H1 (cell line): ENCODE measurements at regions not wholly inside any gene's neighbourhood (a gene's known extent, or its start where the extent isn't known, plus 50 kb on each side); places are given as distances from the start of the nearest gene placed in this dataset.

Experiments used
- CTCF ChIA-PET: fragments of 300-600 bp; sonication (Branson Sonifier 250); formaldehyde crosslinking; loops from one replicate; lab custom pipeline; 2021; ENCODE audit not compliant: partially characterized antibody; lab: Charles Lee
- POLR2A ChIA-PET: fragments of 300-600 bp; sonication (Branson Sonifier 250); formaldehyde crosslinking; loops from one replicate; lab custom pipeline; 2021; ENCODE audit warnings: inconsistent platforms; ENCODE audit not compliant: partially characterized antibody; lab: Charles Lee
- DNase-seq, 2 experiments: peaks; one replicate each; pipeline versions ENCODE4 v3.0.0 to v3.0.0-alpha.2; 2010 to 2022; ENCODE audit warnings: low spot score in 2 of 2, low read depth in 1 of 2, mixed read lengths in 1 of 2
- FAIRE-seq: peaks from 2 replicates; lab custom pipeline; 2011; peaks lifted over from hg19 to GRCh38; lab: Jason Lieb, UNC
- H2AFZ ChIP-seq: 2 replicates; pipeline ENCODE4 v1.8.1; 2012; ENCODE audit warnings: low read length, inconsistent platforms
- H2AK5ac ChIP-seq: 2 replicates; pipeline ENCODE4 v1.6.1; 2013; ENCODE audit warnings: low read depth, low read length
- H2BK120ac ChIP-seq: replicated peaks from 2 replicates; pipeline ENCODE3; 2013; ENCODE audit warnings: low read depth, low read length, inconsistent platforms
- H2BK12ac ChIP-seq: 2 replicates; pipeline ENCODE4 v1.6.1; 2013; ENCODE audit warnings: low read depth, low read length
- H2BK15ac ChIP-seq: 2 replicates; pipeline ENCODE4 v1.6.1; 2013; ENCODE audit warnings: low read length
- H2BK20ac ChIP-seq: 2 replicates; pipeline ENCODE4 v1.6.1; 2013; ENCODE audit warnings: low read length
- H2BK5ac ChIP-seq: 2 replicates; pipeline ENCODE4 v1.6.1; 2013; ENCODE audit warnings: low read depth, low read length
- H3K14ac ChIP-seq: 2 replicates; pipeline ENCODE4 v1.6.1; 2013; ENCODE audit warnings: inconsistent platforms; ENCODE audit not compliant: insufficient read length
- H3K18ac ChIP-seq: 2 replicates; pipeline ENCODE4 v1.6.1; 2013; ENCODE audit warnings: low read length; ENCODE audit errors: extremely low read depth
- H3K23ac ChIP-seq: 2 replicates; pipeline ENCODE4 v1.6.1; 2013; ENCODE audit warnings: inconsistent platforms; ENCODE audit not compliant: insufficient read length
- H3K23me2 ChIP-seq: 2 replicates; pipeline ENCODE4 v1.6.1; 2013; ENCODE audit warnings: low read depth, low read length
- H3K27ac ChIP-seq: 2 replicates; pipeline ENCODE4 v1.6.1; 2011; ENCODE audit warnings: low read depth, low read length, inconsistent platforms
- H3K27me3 ChIP-seq, 4 experiments: replicated peaks in 1 of 4; 1 replicate in 1 of 4; 2 replicates in 3 of 4; pipeline versions ENCODE4 v1.6.1 to v1.8.1; 2011 to 2013; ENCODE audit warnings: low read length in 3 of 4, mild to moderate bottlenecking in 3 of 4, inconsistent platforms in 2 of 4, mixed read lengths in 2 of 4, moderate library complexity in 1 of 4; ENCODE audit not compliant: control insufficient read depth in 3 of 4, insufficient read depth in 3 of 4; ENCODE audit errors: extremely low read depth in 1 of 4
- H3K36me3 ChIP-seq, 4 experiments: 2 replicates each; pipeline versions ENCODE4 v1.6.1 to v1.8.1; 2011 to 2013; ENCODE audit warnings: mild to moderate bottlenecking in 4 of 4, low read length in 3 of 4, moderate library complexity in 2 of 4, control low read depth in 1 of 4, inconsistent platforms in 1 of 4; ENCODE audit not compliant: insufficient read depth in 4 of 4, control insufficient read depth in 2 of 4
- H3K4ac ChIP-seq: replicated peaks from 2 replicates; pipeline ENCODE3; 2013; ENCODE audit warnings: low read length, low read depth, mixed read lengths, inconsistent platforms; ENCODE audit not compliant: insufficient read length
- H3K4me1 ChIP-seq, 4 experiments: replicated peaks in 1 of 4; 1 replicate in 1 of 4; 2 replicates in 3 of 4; pipeline versions ENCODE4 v1.6.1 to v1.8.1; 2011 to 2013; ENCODE audit warnings: low read length in 3 of 4, inconsistent platforms in 2 of 4, mixed read lengths in 1 of 4; ENCODE audit not compliant: insufficient read depth in 4 of 4, control insufficient read depth in 3 of 4
- H3K4me2 ChIP-seq, 2 experiments: 2 replicates each; pipeline versions ENCODE4 v1.6.1 to v1.8.1; 2011 to 2013; ENCODE audit warnings: low read depth in 2 of 2, low read length in 2 of 2, control low read depth in 1 of 2, inconsistent platforms in 1 of 2, mild to moderate bottlenecking in 1 of 2; ENCODE audit not compliant: insufficient read depth in 1 of 2
- H3K4me3 ChIP-seq, 4 experiments: fragments of 200-600, 300-600 bp in 1 of 4; sonication (generic), shearing (Covaris generic), sonication (Bioruptor Twin) in 1 of 4; 2 replicates each; pipeline versions ENCODE4 v1.5.1 to v1.8.1; 2011 to 2016; ENCODE audit warnings: low read length in 4 of 4, low read depth in 3 of 4, control low read depth in 2 of 4, inconsistent platforms in 2 of 4, mild to moderate bottlenecking in 2 of 4, mixed read lengths in 1 of 4, moderate library complexity in 1 of 4; ENCODE audit not compliant: insufficient read depth in 2 of 4; ENCODE audit errors: extremely low read depth in 1 of 4
- H3K56ac ChIP-seq: replicated peaks from 2 replicates; pipeline ENCODE3; 2013; ENCODE audit warnings: low read depth, mild to moderate bottlenecking, mixed read lengths, low read length, inconsistent platforms; ENCODE audit not compliant: insufficient read length
- H3K79me1 ChIP-seq: 2 replicates; pipeline ENCODE4 v1.6.1; 2013; ENCODE audit warnings: low read depth, low read length, control low read depth
- H3K79me2 ChIP-seq, 2 experiments: 2 replicates each; pipeline versions ENCODE4 v1.6.1 to v1.8.1; 2012 to 2013; ENCODE audit warnings: low read length in 2 of 2, mild to moderate bottlenecking in 2 of 2, inconsistent platforms in 1 of 2; ENCODE audit not compliant: insufficient read depth in 2 of 2, control insufficient read depth in 1 of 2
- H3K9ac ChIP-seq, 4 experiments: replicated peaks in 1 of 4; 1 replicate in 1 of 4; 2 replicates in 3 of 4; pipeline versions ENCODE4 v1.6.1 to v1.8.1; 2011 to 2013; ENCODE audit warnings: low read depth in 3 of 4, low read length in 3 of 4, control low read depth in 2 of 4, mild to moderate bottlenecking in 2 of 4, moderate library complexity in 2 of 4, inconsistent platforms in 1 of 4; ENCODE audit errors: extremely low read depth in 1 of 4
- H3K9me3 ChIP-seq, 2 experiments: 2 replicates each; pipeline versions ENCODE4 v1.6.1 to v1.8.1; 2012 to 2013; ENCODE audit warnings: mild to moderate bottlenecking in 2 of 2, moderate library complexity in 2 of 2, control low read depth in 1 of 2, inconsistent platforms in 1 of 2, low read depth in 1 of 2, low read length in 1 of 2, mixed read lengths in 1 of 2; ENCODE audit not compliant: insufficient read depth in 2 of 2
- H4K20me1 ChIP-seq, 2 experiments: replicated peaks in 1 of 2; 2 replicates each; pipeline versions ENCODE3 to v1.8.1; 2011 to 2013; ENCODE audit warnings: inconsistent platforms in 2 of 2, low read length in 2 of 2, mild to moderate bottlenecking in 1 of 2; ENCODE audit not compliant: insufficient read depth in 2 of 2, control insufficient read depth in 1 of 2
- H4K5ac ChIP-seq: 2 replicates; pipeline ENCODE4 v1.6.1; 2013; ENCODE audit warnings: low read length, low read depth, mixed read lengths, inconsistent platforms; ENCODE audit not compliant: insufficient read length
- H4K8ac ChIP-seq: 2 replicates; pipeline ENCODE4 v1.8.0; 2013; ENCODE audit warnings: mild to moderate bottlenecking, moderate library complexity, low read length, inconsistent platforms; ENCODE audit not compliant: insufficient read depth; ENCODE audit errors: extremely low read depth
- H4K91ac ChIP-seq: replicated peaks from 2 replicates; pipeline ENCODE3; 2013; ENCODE audit warnings: low read length, mixed read lengths, inconsistent platforms; ENCODE audit not compliant: insufficient read length
- FOSL1 ChIP-seq: IDR thresholded peaks from 2 replicates; pipeline ENCODE4 v1.6.1; 2011; ENCODE audit warnings: mild to moderate bottlenecking, low read depth, low read length, moderate library complexity; ENCODE audit not compliant: insufficient read depth
- HDAC6 ChIP-seq: IDR thresholded peaks from one replicate; pipeline ENCODE4 v1.7.1; 2012; ENCODE audit warnings: low read depth, mild to moderate bottlenecking, inconsistent platforms, low read length, moderate library complexity
- KDM4A ChIP-seq: IDR thresholded peaks from one replicate; pipeline ENCODE4 v1.7.1; 2012; ENCODE audit warnings: low read depth, mild to moderate bottlenecking, moderate library complexity, low read length, inconsistent platforms; ENCODE audit not compliant: severe bottlenecking
- POLR2A ChIP-seq, 2 experiments: IDR thresholded peaks; 1 replicate in 1 of 2; 2 replicates in 1 of 2; pipeline ENCODE4 v1.6.1; 2011; ENCODE audit warnings: low read depth in 2 of 2, low read length in 2 of 2, mild to moderate bottlenecking in 2 of 2; ENCODE audit errors: control extremely low read depth in 1 of 2
- POLR2AphosphoS5 ChIP-seq: IDR thresholded peaks from 2 replicates; pipeline ENCODE4 v1.6.1; 2011; ENCODE audit warnings: low read depth, low read length
- POU5F1 ChIP-seq: IDR thresholded peaks from 2 replicates; pipeline ENCODE4 v1.6.1; 2011; ENCODE audit warnings: low read depth, mild to moderate bottlenecking, low read length, moderate library complexity
- RBBP5 ChIP-seq: IDR thresholded peaks from 2 replicates; pipeline ENCODE4 v1.7.1; 2012; ENCODE audit warnings: low read depth, mild to moderate bottlenecking, inconsistent platforms, low read length, moderate library complexity, borderline replicate concordance
- SAP30 ChIP-seq: fragments of 300-600 bp; sonication (generic); IDR thresholded peaks from 2 replicates; pipeline ENCODE4 v1.7.1; 2012; ENCODE audit warnings: low read length, moderate library complexity, mild to moderate bottlenecking, inconsistent platforms; ENCODE audit not compliant: insufficient read depth, insufficient replicate concordance
- SIRT6 ChIP-seq: IDR thresholded peaks from one replicate; pipeline ENCODE4 v1.7.1; 2012; ENCODE audit warnings: low read length, inconsistent platforms
- USF2 ChIP-seq: IDR thresholded peaks from 2 replicates; pipeline ENCODE4 v1.6.1; 2011; ENCODE audit warnings: low read length, improper control_type of control experiment
- WGBS, 2 experiments: shearing (Covaris generic) in 1 of 2; methylation state at CpG; one replicate each; pipeline versions ENCODE4 v1.1.6 to v1.1.7; 2013 to 2015; ENCODE audit warnings: low lambda C conversion rate in 2 of 2, mixed read lengths in 2 of 2, inconsistent platforms in 1 of 2, low coverage in 1 of 2, missing lambda C conversion rate in 1 of 2; ENCODE audit not compliant: insufficient replicate concordance in 2 of 2, insufficient coverage in 1 of 2, insufficient read length in 1 of 2; ENCODE audit errors: extremely low coverage in 1 of 2, missing lambda C conversion rate in 1 of 2; 5-methylcytosine and 5-hydroxymethylcytosine counted together
- TF ChIP-seq, protein P1 (sequence below), 3 experiments: IDR thresholded peaks; 1 replicate in 2 of 3; 2 replicates in 1 of 3; pipeline versions ENCODE4 v1.5.1 to v1.6.1; 2011; ENCODE audit warnings: low read length in 3 of 3, mild to moderate bottlenecking in 3 of 3, inconsistent platforms in 2 of 3, low read depth in 1 of 3, moderate library complexity in 1 of 3; ENCODE audit not compliant: insufficient read depth in 1 of 3; ENCODE audit errors: control extremely low read depth in 1 of 3

- H3K56ac ChIP-seq: no peak overlapping the region
- H3K27ac ChIP-seq: no peak overlapping the region
- no peak overlapping the region for H2AK5ac ChIP-seq
- H3K4me1 ChIP-seq: no peaks in the 10 kb centered on the region
- H3K79me1 ChIP-seq: no peaks in the 10 kb centered on the region
- POLR2A ChIA-PET: no interaction called here
- H3K79me2 ChIP-seq: no peaks in the 10 kb centered on the region
- no peaks in the 10 kb centered on the region; the same call in 1 of the 2 replicates for H3K23me2 ChIP-seq
- H3K9me3 ChIP-seq: peaks cover 0 to 2% of the 10 kb centered on the region in 2 experiments; a peak in 1 of 4 replicates
- DNase-seq (no peak), FAIRE-seq (no peak)
- no peak overlapping the region for H2BK15ac ChIP-seq
- CTCF ChIA-PET: no interaction called here
- H4K5ac ChIP-seq: no peak overlapping the region
- H3K27me3 ChIP-seq: no peaks in the 10 kb centered on the region
- H3K4me2 ChIP-seq: no peak overlapping the region
- no peak overlapping the region for H3K4me3 ChIP-seq
- no peak overlapping the region for H2AFZ ChIP-seq
- no peaks in the 10 kb centered on the region for H3K36me3 ChIP-seq
- H3K4ac ChIP-seq: no peak overlapping the region
- no peak overlapping the region for H4K8ac ChIP-seq
- no peak overlapping the region for H3K9ac ChIP-seq
- H2BK5ac ChIP-seq: no peak overlapping the region
- H3K14ac ChIP-seq: no peak overlapping the region
- no peak overlapping the region for H3K23ac ChIP-seq
- H2BK120ac ChIP-seq: no peak overlapping the region
- H4K20me1 ChIP-seq: no peaks in the 10 kb centered on the region
- WGBS, 2 experiments: 94% methylated on average over 2 of the region's 2 CpGs; no CpG with 5 or more reads in 1 of the 2 experiments
- no peak overlapping the region for H2BK12ac ChIP-seq
- H4K91ac ChIP-seq: no peak overlapping the region
- H2BK20ac ChIP-seq: no peak overlapping the region
- no peak overlapping the region for H3K18ac ChIP-seq
- TF ChIP-seq USF2 (no peak), POLR2AphosphoS5 (no peak), POU5F1 (no peak), SAP30 (no peak), HDAC6 (no peak), KDM4A (no peak), POLR2A (IDR thresholded peaks at IDR 0.05; ENCODE audit: control extremely low read depth in 1 of 2, low read depth in 2 of 2, low read length in 2 of 2) (no peak), SIRT6 (no peak), RBBP5 (no peak), FOSL1 (no peak)
- TF ChIP-seq, protein P1, sequence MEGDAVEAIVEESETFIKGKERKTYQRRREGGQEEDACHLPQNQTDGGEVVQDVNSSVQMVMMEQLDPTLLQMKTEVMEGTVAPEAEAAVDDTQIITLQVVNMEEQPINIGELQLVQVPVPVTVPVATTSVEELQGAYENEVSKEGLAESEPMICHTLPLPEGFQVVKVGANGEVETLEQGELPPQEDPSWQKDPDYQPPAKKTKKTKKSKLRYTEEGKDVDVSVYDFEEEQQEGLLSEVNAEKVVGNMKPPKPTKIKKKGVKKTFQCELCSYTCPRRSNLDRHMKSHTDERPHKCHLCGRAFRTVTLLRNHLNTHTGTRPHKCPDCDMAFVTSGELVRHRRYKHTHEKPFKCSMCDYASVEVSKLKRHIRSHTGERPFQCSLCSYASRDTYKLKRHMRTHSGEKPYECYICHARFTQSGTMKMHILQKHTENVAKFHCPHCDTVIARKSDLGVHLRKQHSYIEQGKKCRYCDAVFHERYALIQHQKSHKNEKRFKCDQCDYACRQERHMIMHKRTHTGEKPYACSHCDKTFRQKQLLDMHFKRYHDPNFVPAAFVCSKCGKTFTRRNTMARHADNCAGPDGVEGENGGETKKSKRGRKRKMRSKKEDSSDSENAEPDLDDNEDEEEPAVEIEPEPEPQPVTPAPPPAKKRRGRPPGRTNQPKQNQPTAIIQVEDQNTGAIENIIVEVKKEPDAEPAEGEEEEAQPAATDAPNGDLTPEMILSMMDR (IDR thresholded peaks at IDR 0.05; ENCODE audit: control extremely low read depth in 1 of 3, insufficient read depth in 1 of 3, low read depth in 1 of 3, low read length in 3 of 3): no peak
These were observed 868.4 kb downstream of the DIPK2A start for GRCh38 chr3:144839991-144840390.
